ENCODE measurements at regions not wholly inside any gene's neighbourhood (a gene's known extent, or its start where the extent isn't known, plus 50 kb on each side); places are given as distances from the start of the nearest gene placed in this dataset.

DNA sequence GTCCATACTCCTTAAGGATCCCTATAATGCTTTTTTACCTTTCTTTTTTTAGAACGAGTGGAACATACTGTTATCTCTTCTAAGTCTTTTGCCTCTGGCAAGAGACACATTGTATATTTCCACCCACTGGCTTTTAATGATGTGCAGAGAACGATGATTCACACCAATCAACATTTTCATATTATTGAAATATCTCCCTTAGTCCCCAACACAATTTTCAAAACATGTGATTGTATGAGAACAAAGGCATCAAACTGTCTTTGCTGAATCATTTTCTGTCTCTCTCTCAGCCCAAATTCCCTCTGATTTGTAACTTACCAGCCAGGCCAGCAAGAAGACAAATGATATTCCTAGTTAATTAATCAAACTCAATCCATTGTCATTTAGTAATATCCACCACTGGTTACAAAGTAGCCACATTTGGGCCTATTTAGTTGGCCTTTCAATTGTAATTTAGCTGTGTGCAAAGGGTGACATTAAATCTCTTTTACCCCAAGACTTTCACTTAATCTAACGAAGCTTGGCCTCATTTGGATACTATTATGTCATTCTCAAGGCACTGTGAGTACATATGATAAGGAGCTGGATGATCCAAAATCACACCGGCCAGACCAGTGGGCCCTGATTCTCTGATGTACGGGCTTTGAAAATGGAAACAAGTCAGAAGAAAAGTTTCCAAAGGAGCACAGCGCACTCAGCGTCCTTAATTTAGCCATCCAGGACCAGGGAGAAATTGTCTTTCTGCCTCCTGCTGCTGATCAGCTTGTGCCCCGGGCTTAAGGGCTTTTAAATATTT lies 185.1 kb downstream of the SCG2 start (continued):
- TF ChIP-seq, protein P1, sequence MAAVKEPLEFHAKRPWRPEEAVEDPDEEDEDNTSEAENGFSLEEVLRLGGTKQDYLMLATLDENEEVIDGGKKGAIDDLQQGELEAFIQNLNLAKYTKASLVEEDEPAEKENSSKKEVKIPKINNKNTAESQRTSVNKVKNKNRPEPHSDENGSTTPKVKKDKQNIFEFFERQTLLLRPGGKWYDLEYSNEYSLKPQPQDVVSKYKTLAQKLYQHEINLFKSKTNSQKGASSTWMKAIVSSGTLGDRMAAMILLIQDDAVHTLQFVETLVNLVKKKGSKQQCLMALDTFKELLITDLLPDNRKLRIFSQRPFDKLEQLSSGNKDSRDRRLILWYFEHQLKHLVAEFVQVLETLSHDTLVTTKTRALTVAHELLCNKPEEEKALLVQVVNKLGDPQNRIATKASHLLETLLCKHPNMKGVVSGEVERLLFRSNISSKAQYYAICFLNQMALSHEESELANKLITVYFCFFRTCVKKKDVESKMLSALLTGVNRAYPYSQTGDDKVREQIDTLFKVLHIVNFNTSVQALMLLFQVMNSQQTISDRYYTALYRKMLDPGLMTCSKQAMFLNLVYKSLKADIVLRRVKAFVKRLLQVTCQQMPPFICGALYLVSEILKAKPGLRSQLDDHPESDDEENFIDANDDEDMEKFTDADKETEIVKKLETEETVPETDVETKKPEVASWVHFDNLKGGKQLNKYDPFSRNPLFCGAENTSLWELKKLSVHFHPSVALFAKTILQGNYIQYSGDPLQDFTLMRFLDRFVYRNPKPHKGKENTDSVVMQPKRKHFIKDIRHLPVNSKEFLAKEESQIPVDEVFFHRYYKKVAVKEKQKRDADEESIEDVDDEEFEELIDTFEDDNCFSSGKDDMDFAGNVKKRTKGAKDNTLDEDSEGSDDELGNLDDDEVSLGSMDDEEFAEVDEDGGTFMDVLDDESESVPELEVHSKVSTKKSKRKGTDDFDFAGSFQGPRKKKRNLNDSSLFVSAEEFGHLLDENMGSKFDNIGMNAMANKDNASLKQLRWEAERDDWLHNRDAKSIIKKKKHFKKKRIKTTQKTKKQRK (IDR thresholded peaks at IDR 0.05; ENCODE audit: low read depth, low read length): no peak
- TF ChIP-seq, protein P2, sequence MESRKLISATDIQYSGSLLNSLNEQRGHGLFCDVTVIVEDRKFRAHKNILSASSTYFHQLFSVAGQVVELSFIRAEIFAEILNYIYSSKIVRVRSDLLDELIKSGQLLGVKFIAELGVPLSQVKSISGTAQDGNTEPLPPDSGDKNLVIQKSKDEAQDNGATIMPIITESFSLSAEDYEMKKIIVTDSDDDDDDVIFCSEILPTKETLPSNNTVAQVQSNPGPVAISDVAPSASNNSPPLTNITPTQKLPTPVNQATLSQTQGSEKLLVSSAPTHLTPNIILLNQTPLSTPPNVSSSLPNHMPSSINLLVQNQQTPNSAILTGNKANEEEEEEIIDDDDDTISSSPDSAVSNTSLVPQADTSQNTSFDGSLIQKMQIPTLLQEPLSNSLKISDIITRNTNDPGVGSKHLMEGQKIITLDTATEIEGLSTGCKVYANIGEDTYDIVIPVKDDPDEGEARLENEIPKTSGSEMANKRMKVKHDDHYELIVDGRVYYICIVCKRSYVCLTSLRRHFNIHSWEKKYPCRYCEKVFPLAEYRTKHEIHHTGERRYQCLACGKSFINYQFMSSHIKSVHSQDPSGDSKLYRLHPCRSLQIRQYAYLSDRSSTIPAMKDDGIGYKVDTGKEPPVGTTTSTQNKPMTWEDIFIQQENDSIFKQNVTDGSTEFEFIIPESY (IDR thresholded peaks at IDR 0.05): no peak
- TF ChIP-seq, protein P3, sequence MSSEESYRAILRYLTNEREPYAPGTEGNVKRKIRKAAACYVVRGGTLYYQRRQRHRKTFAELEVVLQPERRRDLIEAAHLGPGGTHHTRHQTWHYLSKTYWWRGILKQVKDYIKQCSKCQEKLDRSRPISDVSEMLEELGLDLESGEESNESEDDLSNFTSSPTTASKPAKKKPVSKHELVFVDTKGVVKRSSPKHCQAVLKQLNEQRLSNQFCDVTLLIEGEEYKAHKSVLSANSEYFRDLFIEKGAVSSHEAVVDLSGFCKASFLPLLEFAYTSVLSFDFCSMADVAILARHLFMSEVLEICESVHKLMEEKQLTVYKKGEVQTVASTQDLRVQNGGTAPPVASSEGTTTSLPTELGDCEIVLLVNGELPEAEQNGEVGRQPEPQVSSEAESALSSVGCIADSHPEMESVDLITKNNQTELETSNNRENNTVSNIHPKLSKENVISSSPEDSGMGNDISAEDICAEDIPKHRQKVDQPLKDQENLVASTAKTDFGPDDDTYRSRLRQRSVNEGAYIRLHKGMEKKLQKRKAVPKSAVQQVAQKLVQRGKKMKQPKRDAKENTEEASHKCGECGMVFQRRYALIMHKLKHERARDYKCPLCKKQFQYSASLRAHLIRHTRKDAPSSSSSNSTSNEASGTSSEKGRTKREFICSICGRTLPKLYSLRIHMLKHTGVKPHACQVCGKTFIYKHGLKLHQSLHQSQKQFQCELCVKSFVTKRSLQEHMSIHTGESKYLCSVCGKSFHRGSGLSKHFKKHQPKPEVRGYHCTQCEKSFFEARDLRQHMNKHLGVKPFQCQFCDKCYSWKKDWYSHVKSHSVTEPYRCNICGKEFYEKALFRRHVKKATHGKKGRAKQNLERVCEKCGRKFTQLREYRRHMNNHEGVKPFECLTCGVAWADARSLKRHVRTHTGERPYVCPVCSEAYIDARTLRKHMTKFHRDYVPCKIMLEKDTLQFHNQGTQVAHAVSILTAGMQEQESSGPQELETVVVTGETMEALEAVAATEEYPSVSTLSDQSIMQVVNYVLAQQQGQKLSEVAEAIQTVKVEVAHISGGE (CRISPR knock-in tag; IDR thresholded peaks at IDR 0.05): no peak
- TF ChIP-seq ZSCAN29 (IDR thresholded peaks at IDR 0.05) (no peak), BACH1 (IDR thresholded peaks at IDR 0.05; ENCODE audit: borderline replicate concordance) (no peak), ZNF24 (IDR thresholded peaks at IDR 0.05) (no peak)

Measured in GM12878 (cell line).